Endothelial cell of umbilical vein (primary cell): ENCODE measurements at regions not wholly inside any gene's neighbourhood (a gene's known extent, or its start where the extent isn't known, plus 50 kb on each side); places are given as distances from the start of the nearest gene placed in this dataset.

Source experiments
- BruUV-seq: library from RNA; stranded (reverse); fragments of 400-500 nt; replicated peaks from 2 replicates; lab custom pipeline; 2021; lab: Mats Ljungman, UMichigan
- CTCF ChIA-PET: fragments of 300-600, 350-600 bp; sonication (Branson Sonifier 250); formaldehyde crosslinking; loops from one replicate; lab custom pipeline; 2021; ENCODE audit warnings: antibody characterized with exemption, inconsistent platforms; lab: Charles Lee
- POLR2A ChIA-PET: fragments of 300-600, 350-600 bp; sonication (Branson Sonifier 250); formaldehyde crosslinking; loops from one replicate; lab custom pipeline; 2021; ENCODE audit warnings: antibody characterized with exemption, inconsistent platforms; lab: Charles Lee
- DNase-seq: peaks from one replicate; pipeline ENCODE4 v3.0.0-alpha.2; 2011; ENCODE audit warnings: low read depth, low spot score
- FAIRE-seq: peaks from 2 replicates; lab custom pipeline; 2011; peaks lifted over from hg19 to GRCh38; lab: Jason Lieb, UNC
- H2AFZ ChIP-seq: 2 replicates; pipeline ENCODE4 v1.6.0; 2012; ENCODE audit warnings: low read depth, low read length, control low read depth, inconsistent platforms
- H3K27ac ChIP-seq: 2 replicates; pipeline ENCODE4 v1.5.1; 2011; ENCODE audit warnings: low read depth, mild to moderate bottlenecking, control low read depth, low read length, moderate library complexity; ENCODE audit not compliant: insufficient read depth
- H3K27me3 ChIP-seq, 2 experiments: 2 replicates each; pipeline versions ENCODE4 v1.6.0 to v1.6.1; 2011; ENCODE audit warnings: low read length in 2 of 2, mixed read lengths in 1 of 2; ENCODE audit not compliant: control insufficient read depth in 2 of 2, insufficient read depth in 2 of 2
- H3K36me3 ChIP-seq, 2 experiments: 2 replicates in 1 of 2; 3 replicates in 1 of 2; pipeline ENCODE4 v1.5.1; 2011; ENCODE audit warnings: low read length in 2 of 2, mild to moderate bottlenecking in 1 of 2, moderate library complexity in 1 of 2; ENCODE audit not compliant: control insufficient read depth in 2 of 2, insufficient read depth in 2 of 2; ENCODE audit errors: extremely low read depth in 1 of 2
- H3K4me1 ChIP-seq: 3 replicates; pipeline ENCODE4 v1.5.1; 2011; ENCODE audit warnings: mild to moderate bottlenecking, low read length; ENCODE audit not compliant: control insufficient read depth, insufficient read depth; ENCODE audit errors: extremely low read depth
- H3K4me2 ChIP-seq: 2 replicates; pipeline ENCODE4 v1.6.1; 2011; ENCODE audit warnings: low read length, control low read depth, mixed read lengths; ENCODE audit not compliant: insufficient read depth
- H3K4me3 ChIP-seq, 3 experiments: fragments of 200-600 bp in 1 of 3; sonication (generic), shearing (Covaris generic) in 1 of 3; replicated peaks in 1 of 3; 2 replicates each; pipeline ENCODE4 v1.5.1; 2011 to 2016; ENCODE audit warnings: control low read depth in 3 of 3, low read length in 3 of 3, mild to moderate bottlenecking in 2 of 3, inconsistent platforms in 1 of 3, low read depth in 1 of 3, moderate library complexity in 1 of 3; ENCODE audit not compliant: insufficient read depth in 1 of 3
- H3K79me2 ChIP-seq: 2 replicates; pipeline ENCODE4 v1.6.0; 2012; ENCODE audit warnings: low read length, inconsistent platforms; ENCODE audit not compliant: control insufficient read depth, insufficient read depth
- H3K9ac ChIP-seq: replicated peaks from 2 replicates; pipeline ENCODE3; 2011; ENCODE audit warnings: low read length, control low read depth; ENCODE audit not compliant: insufficient read depth; ENCODE audit errors: extremely low read depth
- H3K9me1 ChIP-seq: replicated peaks from 3 replicates; pipeline ENCODE4 v1.6.0; 2011; ENCODE audit warnings: mild to moderate bottlenecking, low read length; ENCODE audit not compliant: control insufficient read depth, insufficient read depth; ENCODE audit errors: extremely low read depth
- H3K9me3 ChIP-seq: replicated peaks from 2 replicates; pipeline ENCODE4 v1.5.1; 2012; ENCODE audit warnings: low read length, inconsistent platforms; ENCODE audit not compliant: control insufficient read depth, insufficient read depth
- H4K20me1 ChIP-seq: replicated peaks from 2 replicates; pipeline ENCODE3; 2011; ENCODE audit warnings: mild to moderate bottlenecking, low read length; ENCODE audit not compliant: control insufficient read depth, insufficient read depth; ENCODE audit errors: extremely low read depth
- EZH2 ChIP-seq: IDR thresholded peaks from 2 replicates; pipeline ENCODE4 v1.6.1; 2012; ENCODE audit warnings: borderline replicate concordance, low read depth, mild to moderate bottlenecking, moderate library complexity, low read length, inconsistent platforms; ENCODE audit not compliant: severe bottlenecking
- FOS ChIP-seq: IDR thresholded peaks from 2 replicates; pipeline ENCODE4 v1.6.1; 2011; ENCODE audit warnings: mild to moderate bottlenecking, low read length, moderate library complexity, borderline replicate concordance; ENCODE audit not compliant: insufficient read depth
- JUN ChIP-seq: IDR thresholded peaks from 2 replicates; pipeline ENCODE4 v1.6.1; 2011; ENCODE audit warnings: borderline replicate concordance, low read depth; ENCODE audit not compliant: insufficient read length, insufficient read depth
- MYC ChIP-seq: IDR thresholded peaks from one replicate; pipeline ENCODE4 v1.6.1; 2011; ENCODE audit warnings: mild to moderate bottlenecking, low read depth, low read length
- dilution Hi-C: fragments of 300-500 bp; cut with MboI; formaldehyde crosslinking; loops from one replicate; pipeline ENCODE4 v1.15.0; 2019; ENCODE audit warnings: low sequenced_read_pairs; ENCODE audit not compliant: extremely low pct_ligation_motif_present
- intact Hi-C: fragments of 100-400 bp; cut with micrococcal nuclease; formaldehyde crosslinking; loops from one replicate; pipeline ENCODE4 v1.10.0; 2022
- TF ChIP-seq, protein P1 (sequence below), 2 donors: IDR thresholded peaks; 1 replicate in 1 of 2; 2 replicates in 1 of 2; pipeline ENCODE4 v1.5.1; 2011; ENCODE audit warnings: low read length in 2 of 2, mild to moderate bottlenecking in 2 of 2, moderate library complexity in 2 of 2, control low read depth in 1 of 2, inconsistent platforms in 1 of 2, low read depth in 1 of 2; ENCODE audit not compliant: insufficient read depth in 1 of 2; ENCODE audit errors: extremely low read depth in 1 of 2

DNA sequence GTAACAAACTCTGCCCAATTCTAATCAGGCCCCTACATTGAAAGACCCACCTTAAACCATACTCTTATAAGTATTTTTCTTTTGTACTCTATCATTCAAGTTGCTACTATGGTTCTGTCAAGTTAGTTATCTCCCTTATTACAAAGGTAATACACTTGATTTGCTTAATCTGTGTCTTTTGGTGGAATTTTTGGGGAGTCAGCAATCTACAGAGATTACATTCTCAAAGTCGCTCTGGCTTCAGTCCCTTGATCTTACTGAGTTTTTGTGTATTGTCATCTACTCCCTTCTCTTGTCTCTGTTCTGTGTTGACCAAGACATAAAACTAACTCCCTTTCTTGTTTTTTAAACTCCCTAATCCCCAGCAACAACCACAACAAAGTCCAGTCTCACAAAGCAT lies 353.1 kb downstream of the LRIG3 start:
- CTCF ChIA-PET, result no interaction called here
- H4K20me1 ChIP-seq, result no peaks in the 10 kb centered on the region

DNA sequence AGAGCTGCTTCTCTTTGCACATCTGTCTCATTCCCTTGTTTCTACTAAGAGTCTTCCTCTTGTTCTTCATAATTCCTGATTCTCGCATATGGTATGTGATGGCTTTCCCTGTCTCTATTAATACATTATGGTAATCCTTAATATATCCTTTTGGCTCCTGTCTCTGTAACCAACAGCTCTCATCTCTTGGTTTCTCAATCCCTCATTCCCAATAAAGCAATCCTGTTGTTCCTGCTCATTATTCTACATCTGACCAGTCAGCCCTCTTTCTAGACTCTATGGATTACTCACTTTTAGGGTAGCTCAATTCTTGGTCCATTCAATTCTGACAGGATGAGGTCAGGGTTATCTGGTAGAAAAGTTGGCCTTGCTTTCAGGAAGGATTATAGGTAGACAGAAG lies 349.9 kb downstream of the LRIG3 start:
- DNase-seq (no peak), FAIRE-seq (no peak)
- intact Hi-C loops, result no loop called here
- ChIA-PET CTCF (interaction anchor here (0.7 kb wide), 1 partner anchor 79 kb away, joined by 3 read pairs; no protein-coding TSS in a partner anchor), POLR2A (no interaction called here)
- no peak overlapping the region for H2AFZ ChIP-seq
- dilution Hi-C loops, result no loop called here
- no peaks in the 10 kb centered on the region for H3K9me1 ChIP-seq
- TF ChIP-seq JUN, result no peak
- no peak overlapping the region for H3K4me3 ChIP-seq
- no peaks in the 10 kb centered on the region for H3K9me3 ChIP-seq
- H4K20me1 ChIP-seq, result no peaks in the 10 kb centered on the region
- peaks cover 5% of the 10 kb centered on the region for H3K4me1 ChIP-seq
- no peak overlapping the region for H3K9ac ChIP-seq
- H3K27me3 ChIP-seq, result no peaks in the 10 kb centered on the region
- H3K4me2 ChIP-seq, result no peak overlapping the region
- H3K79me2 ChIP-seq, result no peaks in the 10 kb centered on the region
- H3K27ac ChIP-seq, result no peak overlapping the region
- BruUV-seq, result no TSS peak
- H3K36me3 ChIP-seq, result no peaks in the 10 kb centered on the region

More for the DNA sequence above, 353.1 kb downstream of the LRIG3 start:
- Histone ChIP-seq H3K9me3 (no peaks in the 10 kb centered on the region), H2AFZ (no peak overlapping the region), H3K4me2 (no peak overlapping the region), H3K9ac (no peak overlapping the region), H3K4me1 (no peaks in the 10 kb centered on the region), H3K4me3 (no peak overlapping the region), H3K79me2 (no peaks in the 10 kb centered on the region), H3K9me1 (no peaks in the 10 kb centered on the region), H3K27ac (no peak overlapping the region), H3K27me3 (no peaks in the 10 kb centered on the region), H3K36me3 (no peaks in the 10 kb centered on the region)
- no peak for TF ChIP-seq EZH2
- no peak for TF ChIP-seq MYC
- TF ChIP-seq, protein P1, sequence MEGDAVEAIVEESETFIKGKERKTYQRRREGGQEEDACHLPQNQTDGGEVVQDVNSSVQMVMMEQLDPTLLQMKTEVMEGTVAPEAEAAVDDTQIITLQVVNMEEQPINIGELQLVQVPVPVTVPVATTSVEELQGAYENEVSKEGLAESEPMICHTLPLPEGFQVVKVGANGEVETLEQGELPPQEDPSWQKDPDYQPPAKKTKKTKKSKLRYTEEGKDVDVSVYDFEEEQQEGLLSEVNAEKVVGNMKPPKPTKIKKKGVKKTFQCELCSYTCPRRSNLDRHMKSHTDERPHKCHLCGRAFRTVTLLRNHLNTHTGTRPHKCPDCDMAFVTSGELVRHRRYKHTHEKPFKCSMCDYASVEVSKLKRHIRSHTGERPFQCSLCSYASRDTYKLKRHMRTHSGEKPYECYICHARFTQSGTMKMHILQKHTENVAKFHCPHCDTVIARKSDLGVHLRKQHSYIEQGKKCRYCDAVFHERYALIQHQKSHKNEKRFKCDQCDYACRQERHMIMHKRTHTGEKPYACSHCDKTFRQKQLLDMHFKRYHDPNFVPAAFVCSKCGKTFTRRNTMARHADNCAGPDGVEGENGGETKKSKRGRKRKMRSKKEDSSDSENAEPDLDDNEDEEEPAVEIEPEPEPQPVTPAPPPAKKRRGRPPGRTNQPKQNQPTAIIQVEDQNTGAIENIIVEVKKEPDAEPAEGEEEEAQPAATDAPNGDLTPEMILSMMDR (IDR thresholded peaks at IDR 0.05; ENCODE audit: extremely low read depth in 1 of 2, insufficient read depth in 1 of 2, low read depth in 1 of 2, low read length in 2 of 2), result no peak
- no peak for TF ChIP-seq FOS
- TF ChIP-seq JUN, result no peak
- dilution Hi-C loops, result no loop called here
- DNase-seq, result no peak
- FAIRE-seq, result no peak
- intact Hi-C loops, result no loop called here
- POLR2A ChIA-PET, result no interaction called here
- no TSS peak for BruUV-seq
